Kidney (tissue), 13 donors: ENCODE measurements at regions not wholly inside any gene's neighbourhood (a gene's known extent, or its start where the extent isn't known, plus 50 kb on each side); places are given as distances from the start of the nearest gene placed in this dataset.
A peak's percentile ranks its signal among the peaks of the same experiment; 100 is the strongest.

Experiments used
- DNase-seq, 5 donors: peaks; one replicate each; pipeline ENCODE4 v3.0.0-alpha.2; 2013 to 2020
- FAIRE-seq: peaks from 2 replicates; lab custom pipeline; 2012; peaks lifted over from hg19 to GRCh38; lab: Jason Lieb, UNC
- H3K27ac ChIP-seq, 2 donors: one replicate each; pipeline ENCODE4 v1.7.0; 2013; ENCODE audit warnings: low read depth in 2 of 2, low read length in 2 of 2, inconsistent platforms in 1 of 2
- H3K27me3 ChIP-seq: one replicate; pipeline ENCODE4 v1.7.1; 2013; ENCODE audit warnings: low read length, inconsistent platforms; ENCODE audit not compliant: control insufficient read depth, insufficient read depth
- H3K36me3 ChIP-seq, 3 donors: one replicate each; pipeline versions ENCODE4 v1.7.0 to v1.7.1; 2013; ENCODE audit warnings: low read length in 3 of 3, control low read depth in 1 of 3, inconsistent platforms in 1 of 3; ENCODE audit not compliant: insufficient read depth in 3 of 3, control insufficient read depth in 2 of 3
- H3K4me1 ChIP-seq, 3 donors: one replicate each; pipeline versions ENCODE4 v1.7.0 to v1.7.1; 2013; ENCODE audit warnings: low read length in 3 of 3, inconsistent platforms in 1 of 3, low read depth in 1 of 3; ENCODE audit not compliant: control insufficient read depth in 2 of 3, insufficient read depth in 2 of 3
- H3K4me3 ChIP-seq, 3 donors: one replicate each; pipeline versions ENCODE4 v1.7.0 to v1.8.1; 2013; ENCODE audit warnings: low read length in 3 of 3, control low read depth in 1 of 3, inconsistent platforms in 1 of 3
- H3K9ac ChIP-seq, 3 donors: one replicate each; pipeline versions ENCODE4 v1.7.0 to v1.7.1; 2013; ENCODE audit warnings: low read length in 3 of 3, control low read depth in 1 of 3, inconsistent platforms in 1 of 3
- H3K9me3 ChIP-seq, 3 donors: one replicate each; pipeline versions ENCODE4 v1.7.0 to v1.7.1; 2013; ENCODE audit warnings: low read length in 3 of 3, control low read depth in 1 of 3, inconsistent platforms in 1 of 3; ENCODE audit not compliant: control insufficient read depth in 2 of 3, insufficient read depth in 1 of 3
- intact Hi-C: fragments of 100-400 bp; cut with DNase I; formaldehyde crosslinking; loops from one replicate; pipeline ENCODE4 v1.11.1; 2022
- TF ChIP-seq, protein P1 (sequence below): IDR thresholded peaks from 3 replicates; pipeline ENCODE4 v1.5.1; 2012; ENCODE audit warnings: mild to moderate bottlenecking, moderate library complexity, borderline replicate concordance; ENCODE audit not compliant: insufficient read depth; ENCODE audit errors: extremely low read depth
- donor health status: control.
- donor health status: control.
- donor health status: control.
- donor health status: control.
- donor health status: control.
- donor health status: DM: yes; HTN: yes; CAD: no.
- donor health status: Normal renal cell carcinoma (clear cell type).

DNA sequence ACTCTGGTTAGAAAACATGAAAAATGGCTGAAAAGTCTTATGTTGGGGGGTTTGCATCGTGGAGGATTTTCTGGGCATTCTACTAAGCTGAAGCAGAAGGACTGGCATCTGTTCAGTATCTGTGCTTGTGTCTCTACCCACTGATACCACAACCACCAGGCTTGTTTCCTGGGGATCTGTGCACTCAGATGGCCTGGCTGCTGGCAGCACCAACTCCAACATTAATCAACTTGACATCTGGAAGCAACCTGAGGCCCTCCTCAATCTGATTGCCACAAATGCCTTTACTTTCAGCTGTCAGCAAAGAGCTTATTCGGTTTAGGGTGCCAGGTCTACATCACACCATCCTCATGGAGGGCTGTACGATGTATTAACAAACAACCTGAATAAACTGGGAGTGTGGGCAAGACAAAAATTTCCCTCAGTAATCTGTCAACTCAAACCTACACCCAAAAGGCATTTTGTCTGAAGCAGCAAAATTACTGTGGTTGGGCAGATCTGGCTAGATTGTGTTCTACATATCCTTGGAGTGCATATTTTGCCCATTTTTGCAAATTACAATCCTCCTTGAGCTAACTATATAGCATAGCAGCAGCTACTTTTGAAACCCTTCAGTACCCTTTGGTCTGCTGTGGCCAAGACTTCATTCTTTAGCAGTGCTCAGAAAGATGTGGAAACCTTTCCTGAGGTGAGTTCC, 74.6 kb downstream of the FOXD1 start:
- intact Hi-C loops, result no loop called here
- no peak overlapping the region for H3K27ac ChIP-seq
- H3K36me3 ChIP-seq, result no peaks in the 10 kb centered on the region
- TF ChIP-seq, protein P1, sequence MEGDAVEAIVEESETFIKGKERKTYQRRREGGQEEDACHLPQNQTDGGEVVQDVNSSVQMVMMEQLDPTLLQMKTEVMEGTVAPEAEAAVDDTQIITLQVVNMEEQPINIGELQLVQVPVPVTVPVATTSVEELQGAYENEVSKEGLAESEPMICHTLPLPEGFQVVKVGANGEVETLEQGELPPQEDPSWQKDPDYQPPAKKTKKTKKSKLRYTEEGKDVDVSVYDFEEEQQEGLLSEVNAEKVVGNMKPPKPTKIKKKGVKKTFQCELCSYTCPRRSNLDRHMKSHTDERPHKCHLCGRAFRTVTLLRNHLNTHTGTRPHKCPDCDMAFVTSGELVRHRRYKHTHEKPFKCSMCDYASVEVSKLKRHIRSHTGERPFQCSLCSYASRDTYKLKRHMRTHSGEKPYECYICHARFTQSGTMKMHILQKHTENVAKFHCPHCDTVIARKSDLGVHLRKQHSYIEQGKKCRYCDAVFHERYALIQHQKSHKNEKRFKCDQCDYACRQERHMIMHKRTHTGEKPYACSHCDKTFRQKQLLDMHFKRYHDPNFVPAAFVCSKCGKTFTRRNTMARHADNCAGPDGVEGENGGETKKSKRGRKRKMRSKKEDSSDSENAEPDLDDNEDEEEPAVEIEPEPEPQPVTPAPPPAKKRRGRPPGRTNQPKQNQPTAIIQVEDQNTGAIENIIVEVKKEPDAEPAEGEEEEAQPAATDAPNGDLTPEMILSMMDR, result no peak
- H3K9ac ChIP-seq, result no peak overlapping the region
- no peak for DNase-seq
- H3K9me3 ChIP-seq, result no peaks in the 10 kb centered on the region
- H3K4me1 ChIP-seq, result peaks cover 0 to 4% (median 0%) of the 10 kb centered on the region in 3 donors
- no peak overlapping the region for H3K4me3 ChIP-seq
- H3K27me3 ChIP-seq, result no peaks in the 10 kb centered on the region
- no peak for FAIRE-seq

DNA sequence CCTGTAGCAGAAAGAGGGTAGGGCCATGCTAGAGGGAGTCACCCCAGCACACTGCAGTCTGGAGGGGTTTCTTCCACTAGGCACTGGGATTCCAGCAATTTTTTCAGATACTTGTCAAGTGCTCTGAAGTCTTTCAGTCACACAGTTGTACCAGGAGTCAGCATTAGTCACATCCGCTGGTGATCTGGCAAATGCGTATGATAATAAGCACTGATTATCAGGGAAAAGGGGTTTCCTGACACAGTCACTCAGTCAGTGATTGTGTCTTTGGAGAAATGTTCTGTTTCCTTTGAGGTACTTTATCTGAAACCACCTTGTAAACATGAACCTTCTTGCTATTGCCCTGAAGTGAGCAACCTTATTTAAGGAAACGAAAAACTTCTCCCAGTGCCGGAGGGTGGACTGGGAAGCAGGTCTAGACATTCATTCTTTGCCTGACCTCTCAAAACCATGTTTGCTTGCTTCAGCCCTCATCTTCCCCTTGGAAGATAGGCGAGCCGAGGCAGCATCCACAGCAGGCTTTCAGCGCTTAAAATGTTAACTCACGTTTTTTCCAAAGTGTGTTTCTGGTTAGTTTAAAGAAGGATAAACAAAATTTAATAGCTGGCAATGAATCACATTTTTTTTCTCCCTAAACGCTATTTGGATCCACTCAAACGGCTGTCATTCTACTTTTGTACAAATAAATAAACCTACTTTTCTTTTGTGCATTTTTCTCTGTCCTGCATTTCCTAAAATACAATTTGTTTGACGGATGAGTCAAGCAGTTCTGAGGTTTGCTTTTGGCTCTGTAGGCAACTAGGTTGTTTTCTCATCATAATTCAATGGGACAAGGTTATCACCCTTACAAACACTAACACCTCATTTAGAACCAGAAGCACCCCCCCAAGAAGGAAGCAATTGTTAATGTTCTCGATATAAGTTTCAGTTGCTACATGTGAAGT, 77.7 kb downstream of the FOXD1 start:
- Histone ChIP-seq H3K4me1 (no peaks in the 10 kb centered on the region), H3K9me3 (no peaks in the 10 kb centered on the region), H3K27ac (no peak overlapping the region), H3K9ac (no peak overlapping the region), H3K4me3 (no peak overlapping the region), H3K27me3 (no peaks in the 10 kb centered on the region), H3K36me3 (no peaks in the 10 kb centered on the region)
- TF ChIP-seq, protein P1, result no peak
- FAIRE-seq, result no peak
- intact Hi-C loops, result no loop called here
- peak in 2 of 5 donors; percentile 56 to 58 for DNase-seq

DNA sequence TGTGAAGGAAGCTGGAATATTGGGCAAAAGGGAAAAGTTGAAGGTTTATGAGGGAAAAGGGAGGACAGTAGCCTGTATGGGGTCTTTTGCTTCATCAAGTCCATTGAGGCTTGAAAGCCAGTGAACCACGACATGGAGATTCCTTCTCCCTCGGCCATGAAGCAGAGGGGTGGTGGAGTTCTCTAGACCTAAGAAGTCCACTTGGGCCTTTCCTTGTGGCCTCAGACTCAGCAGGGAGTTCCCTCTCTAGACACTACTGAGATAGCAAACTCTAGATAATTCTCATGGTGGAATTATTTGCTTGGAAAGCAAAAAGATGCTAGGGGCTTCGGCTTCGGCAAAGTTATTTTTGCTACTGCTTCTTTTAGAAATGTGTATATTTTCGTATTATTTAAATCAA, 78.5 kb downstream of the FOXD1 start:
- Histone ChIP-seq H3K4me3 (no peak overlapping the region), H3K27me3 (no peaks in the 10 kb centered on the region), H3K9ac (no peak overlapping the region), H3K27ac (no peak overlapping the region), H3K4me1 (no peaks in the 10 kb centered on the region), H3K9me3 (no peaks in the 10 kb centered on the region), H3K36me3 (no peaks in the 10 kb centered on the region)
- DNase-seq (peak in 1 of 5 donors; percentile 46), FAIRE-seq (no peak)
- intact Hi-C loops, result no loop called here
- TF ChIP-seq, protein P1, result no peak
